ENCODE measurements at regions not wholly inside any gene's neighbourhood (a gene's known extent, or its start where the extent isn't known, plus 50 kb on each side); places are given as distances from the start of the nearest gene placed in this dataset.
A peak's percentile ranks its signal among the peaks of the same experiment; 100 is the strongest.
"Not testable (repeated sequence)": the region's sequence is repeated elsewhere in the genome, so short reads cannot be mapped to it uniquely, and the experiment has no call there.

- FAIRE-seq: no peak
- H3K9me3 ChIP-seq (ENCODE audit: control insufficient read depth in 2 of 3, insufficient read depth in 1 of 3, low read length in 3 of 3): no peaks in the 10 kb centered on the region
- intact Hi-C loops (cut with DNase I): no loop called here
Observed at GRCh38 chr4:4950561-4951290, 68.5 kb downstream of the CYTL1 start.

GRCh38 chr4:4952273-4952672, 67.0 kb downstream of the CYTL1 start:
- no peak for FAIRE-seq

More at GRCh38 chr4:4950561-4951290, 68.5 kb downstream of the CYTL1 start:
- no peaks in the 10 kb centered on the region for H3K4me1 ChIP-seq (ENCODE audit: control insufficient read depth in 2 of 3, insufficient read depth in 2 of 3, low read depth in 1 of 3, low read length in 3 of 3)
- H3K4me3 ChIP-seq (ENCODE audit: low read length in 3 of 3): no peak overlapping the region
- no peak for DNase-seq
- no peaks in the 10 kb centered on the region for H3K36me3 ChIP-seq (ENCODE audit: control insufficient read depth in 2 of 3, insufficient read depth in 3 of 3, low read length in 3 of 3)
- no peak for TF ChIP-seq CTCF (IDR thresholded peaks at IDR 0.05; ENCODE audit: borderline replicate concordance, extremely low read depth, insufficient read depth)
- H3K27ac ChIP-seq (ENCODE audit: low read depth in 2 of 2, low read length in 2 of 2): no peak overlapping the region
- H3K27me3 ChIP-seq (ENCODE audit: control insufficient read depth, insufficient read depth, low read length): no peaks in the 10 kb centered on the region
- H3K9ac ChIP-seq (ENCODE audit: low read length in 3 of 3): no peak overlapping the region

DNA sequence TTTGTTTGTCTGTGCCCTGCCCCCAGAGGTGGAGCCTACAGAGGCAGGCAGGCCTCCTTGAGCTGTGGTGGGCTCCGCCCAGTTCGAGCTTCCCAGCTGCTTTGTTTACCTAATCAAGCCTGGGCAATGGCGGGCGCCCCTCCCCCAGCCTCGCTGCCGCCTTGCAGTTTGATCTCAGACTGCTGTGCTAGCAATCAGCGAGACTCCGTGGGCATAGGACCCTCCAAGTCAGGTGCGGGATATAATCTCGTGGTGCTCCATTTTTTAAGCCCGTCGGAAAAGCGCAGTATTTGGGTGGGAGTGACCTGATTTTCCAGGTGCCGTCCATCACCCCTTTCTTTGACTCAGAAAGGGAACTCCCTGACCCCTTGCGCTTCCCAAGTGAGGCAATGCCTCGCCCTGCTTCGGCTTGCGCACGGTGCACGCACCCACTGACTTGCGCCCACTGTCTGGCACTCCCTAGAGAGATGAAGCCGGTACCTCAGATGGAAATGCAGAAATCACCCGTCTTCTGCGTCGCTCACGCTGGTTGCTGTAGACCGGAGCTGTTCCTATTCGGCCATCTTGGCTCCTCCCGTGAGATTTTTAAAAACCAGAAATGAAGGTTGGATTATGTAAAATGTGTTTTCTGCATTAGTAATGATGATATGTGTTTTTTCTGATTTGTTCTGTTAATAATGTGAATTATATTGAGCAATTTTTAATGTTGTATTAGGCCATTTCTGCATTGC, 59.7 kb downstream of the CYTL1 start:
- H3K4me1 ChIP-seq (ENCODE audit: control insufficient read depth in 2 of 3, insufficient read depth in 2 of 3, low read depth in 1 of 3, low read length in 3 of 3); intact Hi-C loops (cut with DNase I); H3K27me3 ChIP-seq (ENCODE audit: control insufficient read depth, insufficient read depth, low read length); H3K4me3 ChIP-seq (ENCODE audit: low read length in 3 of 3); FAIRE-seq; H3K36me3 ChIP-seq (ENCODE audit: control insufficient read depth in 2 of 3, insufficient read depth in 3 of 3, low read length in 3 of 3); DNase-seq; H3K9ac ChIP-seq (ENCODE audit: low read length in 3 of 3); H3K27ac ChIP-seq (ENCODE audit: low read depth in 2 of 2, low read length in 2 of 2): not testable (repeated sequence)
- H3K9me3 ChIP-seq (ENCODE audit: control insufficient read depth in 2 of 3, insufficient read depth in 1 of 3, low read length in 3 of 3): peaks cover 0 to 18% (median 5%) of the 10 kb centered on the region in 3 donors

More at GRCh38 chr4:4952273-4952672, 67.0 kb downstream of the CYTL1 start:
- DNase-seq: no peak
- intact Hi-C loops (cut with DNase I): no loop called here
- TF ChIP-seq CTCF (IDR thresholded peaks at IDR 0.05; ENCODE audit: borderline replicate concordance, extremely low read depth, insufficient read depth): no peak
- no peak overlapping the region for H3K27ac ChIP-seq (ENCODE audit: low read depth in 2 of 2, low read length in 2 of 2)
- no peaks in the 10 kb centered on the region for H3K27me3 ChIP-seq (ENCODE audit: control insufficient read depth, insufficient read depth, low read length)
- no peaks in the 10 kb centered on the region for H3K36me3 ChIP-seq (ENCODE audit: control insufficient read depth in 2 of 3, insufficient read depth in 3 of 3, low read length in 3 of 3)
- H3K9ac ChIP-seq (ENCODE audit: low read length in 3 of 3): no peak overlapping the region
- H3K4me1 ChIP-seq (ENCODE audit: control insufficient read depth in 2 of 3, insufficient read depth in 2 of 3, low read depth in 1 of 3, low read length in 3 of 3): no peaks in the 10 kb centered on the region
- no peaks in the 10 kb centered on the region for H3K9me3 ChIP-seq (ENCODE audit: control insufficient read depth in 2 of 3, insufficient read depth in 1 of 3, low read length in 3 of 3)
- no peak overlapping the region for H3K4me3 ChIP-seq (ENCODE audit: low read length in 3 of 3)

- FAIRE-seq (peak; percentile 58), DNase-seq (no peak)
- peaks cover 0 to 18% (median 5%) of the 10 kb centered on the region in 3 donors for H3K9me3 ChIP-seq (ENCODE audit: control insufficient read depth in 2 of 3, insufficient read depth in 1 of 3, low read length in 3 of 3)
- H3K4me1 ChIP-seq (ENCODE audit: control insufficient read depth in 2 of 3, insufficient read depth in 2 of 3, low read depth in 1 of 3, low read length in 3 of 3): no peaks in the 10 kb centered on the region
- no peak overlapping the region for H3K4me3 ChIP-seq (ENCODE audit: low read length in 3 of 3)
- H3K27me3 ChIP-seq (ENCODE audit: control insufficient read depth, insufficient read depth, low read length): no peaks in the 10 kb centered on the region
- no peak overlapping the region for H3K27ac ChIP-seq (ENCODE audit: low read depth in 2 of 2, low read length in 2 of 2)
- no peak overlapping the region for H3K9ac ChIP-seq (ENCODE audit: low read length in 3 of 3)
- TF ChIP-seq CTCF (IDR thresholded peaks at IDR 0.05; ENCODE audit: borderline replicate concordance, extremely low read depth, insufficient read depth): no peak
- H3K36me3 ChIP-seq (ENCODE audit: control insufficient read depth in 2 of 3, insufficient read depth in 3 of 3, low read length in 3 of 3): no peaks in the 10 kb centered on the region
- intact Hi-C loops (cut with DNase I): no loop called here
Observed at GRCh38 chr4:4960574-4960973, 58.7 kb downstream of the CYTL1 start.

Data from kidney (tissue), 13 donors.